ENCODE measurements at regions not wholly inside any gene's neighbourhood (a gene's known extent, or its start where the extent isn't known, plus 50 kb on each side); places are given as distances from the start of the nearest gene placed in this dataset.

DNA sequence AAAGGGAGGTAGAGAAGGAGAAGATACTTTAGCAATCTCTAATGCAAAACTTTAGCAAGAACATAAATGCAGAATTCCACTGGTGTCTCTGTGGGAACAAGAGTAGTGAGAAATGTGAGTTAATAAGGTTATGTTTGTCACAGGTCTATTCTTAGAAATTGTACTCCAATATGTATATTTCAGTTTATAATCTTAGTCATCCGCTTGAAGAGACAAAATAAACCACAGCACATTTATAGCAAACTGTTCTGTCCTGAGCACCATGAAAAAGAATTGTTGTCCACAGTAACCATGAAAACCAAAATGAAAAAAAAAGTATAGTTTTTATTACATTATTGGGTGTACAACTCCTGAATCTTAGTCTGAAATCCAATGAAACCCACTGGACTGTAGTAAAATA is 93.6 kb upstream of the TSLP start:
- TF ChIP-seq, protein P1, sequence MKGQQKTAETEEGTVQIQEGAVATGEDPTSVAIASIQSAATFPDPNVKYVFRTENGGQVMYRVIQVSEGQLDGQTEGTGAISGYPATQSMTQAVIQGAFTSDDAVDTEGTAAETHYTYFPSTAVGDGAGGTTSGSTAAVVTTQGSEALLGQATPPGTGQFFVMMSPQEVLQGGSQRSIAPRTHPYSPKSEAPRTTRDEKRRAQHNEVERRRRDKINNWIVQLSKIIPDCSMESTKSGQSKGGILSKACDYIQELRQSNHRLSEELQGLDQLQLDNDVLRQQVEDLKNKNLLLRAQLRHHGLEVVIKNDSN (IDR thresholded peaks at IDR 0.05) = no peak
- TF ChIP-seq CEBPB (IDR thresholded peaks at IDR 0.05) (no peak), EP300 (IDR thresholded peaks at IDR 0.05; ENCODE audit: borderline replicate concordance) (no peak), CREB1 (IDR thresholded peaks at IDR 0.05; ENCODE audit: low read depth) (no peak), TAF1 (IDR thresholded peaks at IDR 0.05; ENCODE audit: low read depth) (no peak)
- TF ChIP-seq, protein P2, sequence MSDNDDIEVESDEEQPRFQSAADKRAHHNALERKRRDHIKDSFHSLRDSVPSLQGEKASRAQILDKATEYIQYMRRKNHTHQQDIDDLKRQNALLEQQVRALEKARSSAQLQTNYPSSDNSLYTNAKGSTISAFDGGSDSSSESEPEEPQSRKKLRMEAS (IDR thresholded peaks at IDR 0.05) = no peak
- TF ChIP-seq, protein P3, sequence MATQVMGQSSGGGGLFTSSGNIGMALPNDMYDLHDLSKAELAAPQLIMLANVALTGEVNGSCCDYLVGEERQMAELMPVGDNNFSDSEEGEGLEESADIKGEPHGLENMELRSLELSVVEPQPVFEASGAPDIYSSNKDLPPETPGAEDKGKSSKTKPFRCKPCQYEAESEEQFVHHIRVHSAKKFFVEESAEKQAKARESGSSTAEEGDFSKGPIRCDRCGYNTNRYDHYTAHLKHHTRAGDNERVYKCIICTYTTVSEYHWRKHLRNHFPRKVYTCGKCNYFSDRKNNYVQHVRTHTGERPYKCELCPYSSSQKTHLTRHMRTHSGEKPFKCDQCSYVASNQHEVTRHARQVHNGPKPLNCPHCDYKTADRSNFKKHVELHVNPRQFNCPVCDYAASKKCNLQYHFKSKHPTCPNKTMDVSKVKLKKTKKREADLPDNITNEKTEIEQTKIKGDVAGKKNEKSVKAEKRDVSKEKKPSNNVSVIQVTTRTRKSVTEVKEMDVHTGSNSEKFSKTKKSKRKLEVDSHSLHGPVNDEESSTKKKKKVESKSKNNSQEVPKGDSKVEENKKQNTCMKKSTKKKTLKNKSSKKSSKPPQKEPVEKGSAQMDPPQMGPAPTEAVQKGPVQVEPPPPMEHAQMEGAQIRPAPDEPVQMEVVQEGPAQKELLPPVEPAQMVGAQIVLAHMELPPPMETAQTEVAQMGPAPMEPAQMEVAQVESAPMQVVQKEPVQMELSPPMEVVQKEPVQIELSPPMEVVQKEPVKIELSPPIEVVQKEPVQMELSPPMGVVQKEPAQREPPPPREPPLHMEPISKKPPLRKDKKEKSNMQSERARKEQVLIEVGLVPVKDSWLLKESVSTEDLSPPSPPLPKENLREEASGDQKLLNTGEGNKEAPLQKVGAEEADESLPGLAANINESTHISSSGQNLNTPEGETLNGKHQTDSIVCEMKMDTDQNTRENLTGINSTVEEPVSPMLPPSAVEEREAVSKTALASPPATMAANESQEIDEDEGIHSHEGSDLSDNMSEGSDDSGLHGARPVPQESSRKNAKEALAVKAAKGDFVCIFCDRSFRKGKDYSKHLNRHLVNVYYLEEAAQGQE (IDR thresholded peaks at IDR 0.05; ENCODE audit: low read depth) = no peak

Measured in Ishikawa (cell line).